ENCODE measurements at regions not wholly inside any gene's neighbourhood (a gene's known extent, or its start where the extent isn't known, plus 50 kb on each side); places are given as distances from the start of the nearest gene placed in this dataset.

DNA sequence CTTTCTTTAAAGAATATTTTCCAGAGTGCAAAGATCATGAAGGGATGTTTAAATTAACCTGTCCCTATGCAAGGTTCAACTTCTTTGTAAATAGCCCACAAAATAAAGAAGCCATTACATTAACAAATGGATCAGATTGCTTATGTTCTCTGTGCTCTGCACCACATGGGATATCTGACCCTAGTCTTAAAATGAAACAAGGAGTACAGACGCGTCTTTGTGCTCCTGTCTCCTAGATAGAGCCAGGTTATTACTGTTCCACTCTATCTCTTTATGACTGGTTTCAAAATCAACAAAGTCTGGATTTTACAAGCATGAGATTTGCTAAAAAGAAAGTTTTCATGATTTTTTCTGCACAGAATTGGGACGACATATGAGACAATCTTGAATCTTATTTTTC is 339.4 kb downstream of the KLF12 start:
- TF ChIP-seq CTCF (IDR thresholded peaks at IDR 0.05) = no peak
- Mint-ChIP-seq H3K27me3 (no peaks in the 10 kb centered on the region), H3K36me3 (ENCODE audit: low read depth) (peaks cover 34% of the 10 kb centered on the region), H3K4me1 (peaks cover 2% of the 10 kb centered on the region), H3K4me3 (no peak overlapping the region), H3K27ac (no peak overlapping the region), H3K9me3 (no peaks in the 10 kb centered on the region)
- ATAC-seq (ENCODE audit: low read depth) (no peak), DNase-seq (no peak)
- ChIA-PET CTCF (no interaction called here), POLR2A (no interaction called here)
- intact Hi-C loops (cut with micrococcal nuclease) = no loop called here

DNA sequence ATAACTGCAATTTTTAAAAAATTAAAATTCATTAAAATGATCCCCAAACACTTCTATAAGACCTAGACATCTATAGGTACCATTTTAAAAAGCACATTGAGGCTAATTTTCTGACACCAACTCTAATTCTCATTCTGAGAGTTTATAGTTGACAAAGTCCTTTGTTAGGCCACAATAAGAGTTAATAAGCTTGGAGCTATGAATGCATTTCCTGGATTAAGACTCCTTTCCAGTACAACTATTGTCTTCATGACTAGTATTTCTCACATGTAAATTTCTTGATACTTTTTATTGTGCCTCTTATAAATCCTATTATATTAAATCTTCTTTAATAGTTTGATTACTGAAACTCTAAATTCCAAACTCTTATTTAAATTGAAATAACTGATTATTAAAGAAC is 340.8 kb downstream of the KLF12 start:
- POLR2A ChIA-PET = no interaction called here
- DNase-seq (no peak), ATAC-seq (ENCODE audit: low read depth) (no peak)
- no peaks in the 10 kb centered on the region for H3K27me3 Mint-ChIP-seq
- peaks cover 31% of the 10 kb centered on the region for H3K36me3 Mint-ChIP-seq (ENCODE audit: low read depth)
- CTCF ChIA-PET = no interaction called here
- H3K9me3 Mint-ChIP-seq = no peaks in the 10 kb centered on the region
- intact Hi-C loops (cut with micrococcal nuclease) = no loop called here
- no peak for TF ChIP-seq CTCF (IDR thresholded peaks at IDR 0.05)
- no peak overlapping the region for H3K4me3 Mint-ChIP-seq
- H3K4me1 Mint-ChIP-seq = peaks cover 2% of the 10 kb centered on the region
- H3K27ac Mint-ChIP-seq = no peak overlapping the region

GRCh38 chr13:73792796-73793195 is 341.4 kb downstream of the KLF12 start:
- Mint-ChIP-seq H3K27me3 (no peaks in the 10 kb centered on the region), H3K9me3 (no peaks in the 10 kb centered on the region), H3K36me3 (ENCODE audit: low read depth) (peaks cover 31% of the 10 kb centered on the region), H3K4me1 (peaks cover 2% of the 10 kb centered on the region), H3K27ac (no peak overlapping the region), H3K4me3 (no peak overlapping the region)
- intact Hi-C loops (cut with micrococcal nuclease) = no loop called here
- POLR2A ChIA-PET = no interaction called here
- DNase-seq (no peak), ATAC-seq (ENCODE audit: low read depth) (no peak)
- no peak for TF ChIP-seq CTCF (IDR thresholded peaks at IDR 0.05)
- CTCF ChIA-PET = no interaction called here

DNA sequence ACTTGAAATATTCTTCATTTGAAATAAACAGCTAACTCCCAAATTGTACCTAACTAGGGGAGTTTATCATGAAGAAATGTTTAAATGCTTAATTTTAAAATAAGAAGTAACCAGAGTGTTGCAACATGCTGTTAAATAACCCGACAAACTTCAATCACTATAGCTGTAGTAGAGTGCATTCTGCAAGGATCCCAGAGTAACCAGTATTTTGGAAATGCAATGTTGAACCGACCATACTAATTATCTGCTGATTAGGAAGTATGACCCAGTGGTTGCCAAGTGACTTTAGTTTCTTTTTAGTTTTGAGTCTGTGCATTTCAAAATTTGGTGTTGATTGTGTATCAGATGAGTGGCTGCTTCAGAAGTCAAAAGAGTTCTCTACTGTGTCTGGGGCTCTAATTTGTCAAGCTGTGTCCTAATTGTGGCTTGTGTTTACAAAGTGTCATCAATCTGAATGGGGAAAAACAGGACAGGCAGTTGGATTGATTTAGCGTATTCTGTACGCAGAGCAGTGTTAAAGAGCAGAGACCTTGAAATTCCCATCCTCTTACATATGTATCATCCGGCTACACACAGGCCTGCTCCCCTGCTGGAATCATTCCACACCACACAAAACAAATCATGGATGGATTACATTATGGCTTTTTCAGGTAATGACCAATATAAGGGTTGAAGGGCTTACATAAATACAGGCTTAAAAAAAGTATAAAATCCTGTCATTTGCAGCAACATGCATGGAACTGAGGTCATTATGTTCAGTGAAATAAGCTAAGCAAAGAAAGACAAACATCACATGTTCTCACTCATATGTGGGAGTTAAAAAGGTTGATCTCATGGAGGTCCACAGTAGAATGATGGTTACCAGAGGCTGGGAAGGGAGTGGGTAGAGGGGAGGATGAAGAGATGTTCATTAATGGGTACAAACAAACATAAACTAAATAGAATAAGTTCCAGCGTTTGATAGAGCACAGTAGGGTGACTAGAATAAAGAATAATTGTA is 351.5 kb downstream of the KLF12 start:
- no peak for DNase-seq
- no peak overlapping the region for H3K4me3 Mint-ChIP-seq
- ChIA-PET CTCF (no interaction called here), POLR2A (no interaction called here)
- no peak for TF ChIP-seq CTCF (IDR thresholded peaks at IDR 0.05)
- H3K27ac Mint-ChIP-seq = no peak overlapping the region
- ATAC-seq (ENCODE audit: low read depth) = no peak
- H3K36me3 Mint-ChIP-seq (ENCODE audit: low read depth) = peaks cover 37% of the 10 kb centered on the region
- no peaks in the 10 kb centered on the region for H3K4me1 Mint-ChIP-seq
- H3K27me3 Mint-ChIP-seq = no peaks in the 10 kb centered on the region
- intact Hi-C loops (cut with micrococcal nuclease) = no loop called here
- H3K9me3 Mint-ChIP-seq = no peaks in the 10 kb centered on the region

- Mint-ChIP-seq H3K4me1 (no peaks in the 10 kb centered on the region), H3K36me3 (ENCODE audit: low read depth) (peaks cover 47% of the 10 kb centered on the region), H3K27ac (no peak overlapping the region), H3K27me3 (no peaks in the 10 kb centered on the region), H3K9me3 (no peaks in the 10 kb centered on the region), H3K4me3 (no peak overlapping the region)
- DNase-seq (no peak), ATAC-seq (ENCODE audit: low read depth) (no peak)
- CTCF ChIA-PET = no interaction called here
- intact Hi-C loops (cut with micrococcal nuclease) = no loop called here
- POLR2A ChIA-PET = no interaction called here
- TF ChIP-seq CTCF (IDR thresholded peaks at IDR 0.05) = no peak
Measured at GRCh38 chr13:73781384-73781783, 352.8 kb downstream of the KLF12 start.

All from activated B cell treated with CpG ODN at 0.5 μM for 24 hours (primary cell).